Vagina (tissue), 2 donors: ENCODE measurements at regions not wholly inside any gene's neighbourhood (a gene's known extent, or its start where the extent isn't known, plus 50 kb on each side); places are given as distances from the start of the nearest gene placed in this dataset.

Experiments used
- DNase-seq, 2 donors: peaks; one replicate each; pipeline ENCODE4 v3.0.0-alpha.2; 2017; ENCODE audit errors: extremely low spot score in 2 of 2
- H3K27ac ChIP-seq: fragments of 200-600 bp; sonication (generic); one replicate; pipeline ENCODE4 v1.5.1; 2019
- H3K27me3 ChIP-seq: fragments of 200-600 bp; sonication (generic); one replicate; pipeline ENCODE4 v1.5.1; 2019
- H3K36me3 ChIP-seq, 2 donors: fragments of 200-600 bp; sonication (generic); one replicate each; pipeline ENCODE4 v1.5.1; 2017 to 2019
- H3K4me1 ChIP-seq: fragments of 200-600 bp; sonication (generic); one replicate; pipeline ENCODE4 v1.5.1; 2019
- H3K4me3 ChIP-seq, 2 donors: fragments of 200-600 bp; sonication (generic); 1 replicate in 1 of 2; 2 replicates in 1 of 2; pipeline ENCODE4 v1.5.1; 2016 to 2019
- H3K9me3 ChIP-seq: fragments of 200-600 bp; sonication (generic); one replicate; pipeline ENCODE4 v1.5.1; 2019
- CTCF ChIP-seq, 3 experiments: fragments of 450-650 bp in 2 of 3; fragments of 200-600 bp in 1 of 3; sonication (generic) in 1 of 3; IDR thresholded peaks; one replicate each; pipeline ENCODE4 v1.5.1; 2017 to 2019; ENCODE audit warnings: antibody characterized with exemption in 3 of 3, mild to moderate bottlenecking in 2 of 3, moderate library complexity in 2 of 3
- POLR2A ChIP-seq, 2 donors: fragments of 450-650 bp; IDR thresholded peaks; one replicate each; pipeline ENCODE4 v1.6.1; 2017; ENCODE audit warnings: antibody characterized with exemption in 2 of 2, mild to moderate bottlenecking in 2 of 2, moderate library complexity in 2 of 2
- POLR2AphosphoS5 ChIP-seq, 2 donors: sonication (generic); formaldehyde crosslinking; IDR thresholded peaks; one replicate each; pipeline ENCODE4 v1.9.0; 2017; ENCODE audit warnings: antibody characterized with exemption in 2 of 2, mild to moderate bottlenecking in 2 of 2, low read depth in 1 of 2; ENCODE audit not compliant: insufficient read depth in 1 of 2
- intact Hi-C: fragments of 100-400 bp; cut with DNase I; formaldehyde crosslinking; loops from one replicate; pipeline ENCODE4 v1.15.1; 2023

GRCh38 chr3:22907161-22907780, 295.9 kb upstream of the UBE2E2 start:
- Histone ChIP-seq H3K4me1 (no peaks in the 10 kb centered on the region), H3K9me3 (no peaks in the 10 kb centered on the region), H3K36me3 (no peaks in the 10 kb centered on the region), H3K27me3 (no peaks in the 10 kb centered on the region), H3K4me3 (no peak overlapping the region), H3K27ac (no peak overlapping the region)
- intact Hi-C loops = no loop called here
- DNase-seq = no peak
- TF ChIP-seq POLR2AphosphoS5 (IDR thresholded peaks at IDR 0.05; ENCODE audit: insufficient read depth in 1 of 2, low read depth in 1 of 2) = no peak
- no peak for TF ChIP-seq POLR2A (IDR thresholded peaks at IDR 0.05)
- no peak for TF ChIP-seq CTCF (IDR thresholded peaks at IDR 0.05)

GRCh38 chr3:22907796-22908195, 295.3 kb upstream of the UBE2E2 start:
- H3K36me3 ChIP-seq = no peaks in the 10 kb centered on the region
- no peaks in the 10 kb centered on the region for H3K4me1 ChIP-seq
- DNase-seq = no peak
- H3K27me3 ChIP-seq = no peaks in the 10 kb centered on the region
- H3K27ac ChIP-seq = no peak overlapping the region
- TF ChIP-seq POLR2AphosphoS5 (IDR thresholded peaks at IDR 0.05; ENCODE audit: insufficient read depth in 1 of 2, low read depth in 1 of 2) = no peak
- no peak for TF ChIP-seq CTCF (IDR thresholded peaks at IDR 0.05)
- TF ChIP-seq POLR2A (IDR thresholded peaks at IDR 0.05) = no peak
- no peaks in the 10 kb centered on the region for H3K9me3 ChIP-seq
- no peak overlapping the region for H3K4me3 ChIP-seq
- intact Hi-C loops = no loop called here

- Histone ChIP-seq H3K9me3 (no peaks in the 10 kb centered on the region), H3K4me1 (no peaks in the 10 kb centered on the region), H3K36me3 (no peaks in the 10 kb centered on the region), H3K4me3 (no peak overlapping the region), H3K27me3 (no peaks in the 10 kb centered on the region), H3K27ac (no peak overlapping the region)
- no peak for TF ChIP-seq POLR2A (IDR thresholded peaks at IDR 0.05)
- peak in 1 of 3 experiments; percentile 11 for TF ChIP-seq CTCF (IDR thresholded peaks at IDR 0.05)
- intact Hi-C loops = no loop called here
- no peak for DNase-seq
Observed at GRCh38 chr3:22908989-22909507, 294.1 kb upstream of the UBE2E2 start.

GRCh38 chr3:22916933-22917332, 286.2 kb upstream of the UBE2E2 start:
- TF ChIP-seq POLR2AphosphoS5 (IDR thresholded peaks at IDR 0.05; ENCODE audit: insufficient read depth in 1 of 2, low read depth in 1 of 2) = no peak
- TF ChIP-seq CTCF (IDR thresholded peaks at IDR 0.05) = no peak
- TF ChIP-seq POLR2A (IDR thresholded peaks at IDR 0.05) = no peak
- Histone ChIP-seq H3K36me3 (no peaks in the 10 kb centered on the region), H3K27me3 (no peaks in the 10 kb centered on the region), H3K27ac (no peak overlapping the region), H3K4me3 (no peak overlapping the region), H3K4me1 (no peaks in the 10 kb centered on the region), H3K9me3 (no peaks in the 10 kb centered on the region)
- intact Hi-C loops = no loop called here
- no peak for DNase-seq

- Histone ChIP-seq H3K9me3 (no peaks in the 10 kb centered on the region), H3K4me3 (no peak overlapping the region), H3K4me1 (no peaks in the 10 kb centered on the region), H3K36me3 (no peaks in the 10 kb centered on the region), H3K27ac (no peak overlapping the region), H3K27me3 (no peaks in the 10 kb centered on the region)
- intact Hi-C loops = no loop called here
- no peak for DNase-seq
- no peak for TF ChIP-seq CTCF (IDR thresholded peaks at IDR 0.05)
- no peak for TF ChIP-seq POLR2A (IDR thresholded peaks at IDR 0.05)
- no peak for TF ChIP-seq POLR2AphosphoS5 (IDR thresholded peaks at IDR 0.05; ENCODE audit: insufficient read depth in 1 of 2, low read depth in 1 of 2)
Observed at GRCh38 chr3:22920006-22920405, 283.1 kb upstream of the UBE2E2 start.
